Hindlimb muscle (tissue), 1 donor: ENCODE measurements at regions not wholly inside any gene's neighbourhood (a gene's known extent, or its start where the extent isn't known, plus 50 kb on each side); places are given as distances from the start of the nearest gene placed in this dataset.
A peak's percentile ranks its signal among the peaks of the same experiment; 100 is the strongest.

Source experiments
- DNase-seq: peaks from one replicate; pipeline ENCODE4 v3.0.0-alpha.2; 2013

DNA sequence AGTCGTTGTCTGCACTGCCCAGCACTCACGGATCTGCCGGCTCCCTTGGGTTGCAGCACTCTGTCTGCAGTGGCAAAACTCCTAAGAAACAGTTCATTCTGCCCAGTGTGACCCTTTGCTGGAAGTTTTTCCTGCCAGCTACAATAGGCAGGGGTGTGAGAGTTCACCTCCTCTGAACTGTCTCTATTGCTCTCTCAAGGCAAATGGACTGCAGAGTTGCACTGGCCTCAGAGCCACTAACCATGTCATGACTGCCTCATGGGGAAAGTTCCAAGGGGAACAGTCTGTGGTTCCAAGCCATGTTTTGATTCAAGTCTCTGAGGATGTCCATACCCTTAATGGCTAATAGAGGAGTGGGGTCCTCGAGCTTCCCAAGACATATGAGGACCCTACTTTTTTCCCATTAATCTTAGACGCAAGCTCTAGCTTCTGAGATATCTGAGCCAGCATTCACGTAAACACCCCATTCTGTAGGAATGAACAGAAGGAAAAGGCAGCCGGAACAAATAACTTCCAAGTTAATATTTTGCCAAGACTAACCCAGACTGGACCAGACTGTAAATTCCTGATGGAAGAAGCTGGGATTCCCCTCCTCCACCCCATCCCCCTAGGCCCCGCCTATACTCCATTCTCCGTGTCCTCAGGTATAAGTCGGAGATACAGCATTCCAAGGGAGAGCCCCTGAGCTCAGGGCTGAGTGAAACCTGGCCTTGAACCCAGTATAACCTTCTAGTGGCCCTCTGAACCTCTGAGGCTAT lies 93.8 kb upstream of the AKT3 start:
- DNase-seq: no peak

DNA sequence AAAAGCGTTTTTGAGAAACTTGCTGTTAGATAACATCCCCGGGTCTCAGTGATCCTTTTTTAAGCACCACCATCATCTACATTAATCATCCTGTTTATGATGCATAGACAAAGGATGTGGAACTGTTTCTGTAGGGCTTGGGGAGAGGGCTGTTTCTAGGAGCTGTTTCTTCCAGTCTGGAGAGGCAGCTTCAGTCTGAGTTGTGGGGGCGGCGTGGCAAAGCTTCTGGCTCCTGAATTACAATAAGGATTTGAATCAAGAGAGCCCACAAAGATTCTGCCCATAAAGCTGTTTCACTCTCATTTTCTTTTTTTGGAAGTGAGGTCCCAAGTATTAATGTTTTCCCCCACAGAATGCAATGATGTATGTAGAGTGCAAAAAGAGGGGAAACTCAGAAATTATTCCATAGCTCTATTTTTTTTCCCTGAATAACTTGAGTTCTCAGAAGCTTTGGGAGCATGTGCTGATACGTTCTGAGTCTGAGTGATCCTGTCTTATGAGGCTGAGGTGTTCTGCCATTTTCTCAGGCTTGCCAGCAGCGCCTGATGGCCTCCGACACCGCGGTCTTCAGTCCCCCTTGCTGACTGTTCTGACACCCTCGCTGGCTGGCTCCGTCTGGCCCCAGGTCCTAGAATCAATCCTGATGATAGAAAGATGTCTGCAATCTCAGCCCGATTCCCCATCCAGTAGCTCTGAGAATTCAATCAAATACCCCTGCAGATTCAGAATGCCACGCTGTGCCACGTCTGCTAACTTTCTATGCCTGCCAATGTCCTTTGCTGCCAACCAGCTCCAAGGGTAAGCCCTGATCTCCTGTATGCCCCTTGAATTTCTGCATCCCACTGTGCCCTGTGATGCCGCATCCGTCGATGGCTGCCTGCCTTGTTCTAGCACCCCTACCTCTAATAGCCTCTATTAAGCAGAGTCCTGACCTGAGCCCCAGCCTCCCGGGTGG lies 92.4 kb upstream of the AKT3 start:
- no peak for DNase-seq

DNA sequence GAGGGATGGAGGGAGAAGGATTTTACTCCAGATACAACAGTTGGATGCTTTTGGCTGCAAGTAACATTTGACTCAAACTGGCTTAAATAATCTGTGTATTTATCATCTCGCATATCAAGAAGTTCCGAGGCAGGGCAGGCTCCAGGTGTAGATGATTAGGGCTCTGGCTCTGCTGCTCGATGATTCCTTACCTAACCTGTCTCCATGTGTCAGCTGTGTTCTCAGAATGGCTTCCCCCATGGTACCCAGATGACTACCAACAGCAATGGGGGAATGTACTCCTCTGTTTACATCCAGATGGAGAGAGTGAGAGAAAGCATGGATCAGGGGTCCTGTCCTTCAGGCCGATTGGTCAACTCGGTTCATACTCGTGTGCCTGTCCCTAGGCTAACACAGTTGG lies 90.4 kb upstream of the AKT3 start:
- no peak for DNase-seq

DNA sequence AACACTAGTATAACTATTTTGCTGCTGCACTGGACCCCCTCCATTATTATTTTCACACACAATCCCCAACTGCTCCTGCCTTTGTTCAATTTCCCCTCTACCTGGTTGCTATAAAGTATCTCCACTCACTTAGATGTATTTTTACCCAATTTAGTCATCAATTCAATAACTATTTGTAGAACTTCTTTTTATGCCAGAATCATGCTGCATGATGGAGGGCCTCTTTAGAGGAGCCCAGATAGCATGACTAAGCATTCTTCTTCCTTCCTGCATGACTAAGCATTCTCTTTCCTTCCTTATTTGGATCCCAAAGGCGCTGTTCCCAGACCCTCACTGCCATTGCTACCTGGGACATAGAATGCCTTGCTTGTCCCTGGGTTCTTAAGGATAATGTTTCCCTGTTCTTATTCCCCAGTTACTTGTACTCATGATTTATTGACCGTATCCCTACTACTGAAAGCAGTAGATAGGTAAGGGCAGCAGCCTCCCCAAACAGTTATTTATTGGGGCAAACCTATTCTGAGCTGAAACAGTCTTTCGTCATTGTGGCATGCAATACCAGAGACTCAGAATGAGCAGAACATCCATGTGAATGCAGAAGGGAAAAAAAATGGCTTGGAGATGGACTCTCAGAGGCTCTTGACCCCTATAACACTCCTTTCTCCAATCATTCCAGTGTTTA lies 89.3 kb upstream of the AKT3 start:
- no peak for DNase-seq

DNA sequence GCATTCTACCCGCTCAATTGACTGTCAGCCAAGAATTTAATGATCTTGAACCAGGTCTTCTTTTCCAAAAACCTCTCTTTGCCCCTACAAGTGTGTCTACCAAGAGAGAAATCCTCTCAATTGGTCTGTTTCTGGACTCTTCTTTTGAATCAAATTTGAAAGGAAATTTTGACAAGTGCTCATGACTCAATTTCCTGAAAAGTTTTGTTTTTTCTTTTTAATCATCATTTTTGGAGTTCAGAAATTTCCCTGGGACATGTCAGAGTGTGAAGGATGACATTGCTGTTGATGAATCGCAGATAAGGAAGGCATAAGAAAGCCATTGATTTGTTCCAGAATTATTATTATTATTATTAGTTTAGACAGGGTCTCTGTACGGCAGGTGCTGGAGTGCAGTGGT lies 88.2 kb upstream of the AKT3 start:
- DNase-seq: no peak

DNA sequence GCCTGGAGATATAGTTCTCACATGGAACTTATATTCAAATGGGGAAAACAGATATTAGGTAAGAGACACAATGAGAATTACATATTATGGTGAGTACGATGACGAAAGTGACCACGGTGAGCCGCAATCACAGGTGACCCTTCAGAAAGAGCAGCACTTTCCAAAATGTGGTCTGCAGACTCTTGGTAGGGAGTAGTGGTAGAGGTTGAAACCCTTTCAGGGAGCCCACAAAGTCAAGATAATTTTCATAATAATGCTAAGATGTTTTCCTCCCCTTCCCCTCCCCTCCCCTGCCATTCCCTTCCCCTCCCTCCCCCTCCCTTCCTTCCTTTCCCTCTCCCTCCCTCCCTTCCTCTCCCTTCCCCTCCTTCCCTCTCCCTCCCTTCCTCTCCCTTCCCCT lies 83.5 kb upstream of the AKT3 start:
- DNase-seq: no peak

DNA sequence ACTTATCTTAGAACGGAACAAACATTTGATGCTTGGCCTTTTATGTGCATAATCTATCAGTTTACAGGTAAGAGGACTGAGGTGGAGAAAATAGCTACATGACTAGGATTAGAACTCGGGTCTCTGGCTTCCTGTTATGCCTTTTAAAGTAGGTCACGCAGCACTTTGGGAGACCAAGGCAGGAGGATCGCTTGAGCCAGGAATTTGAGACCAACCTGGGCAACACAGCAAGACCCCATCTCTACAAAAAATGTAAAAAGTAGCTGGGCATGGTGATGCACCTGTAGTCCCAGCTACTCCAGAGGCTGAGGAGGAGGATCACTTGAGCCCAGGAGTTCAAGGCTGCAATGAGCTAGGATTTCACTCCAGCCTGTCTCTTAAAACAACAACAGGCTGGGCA lies 81.9 kb upstream of the AKT3 start:
- no peak for DNase-seq

DNA sequence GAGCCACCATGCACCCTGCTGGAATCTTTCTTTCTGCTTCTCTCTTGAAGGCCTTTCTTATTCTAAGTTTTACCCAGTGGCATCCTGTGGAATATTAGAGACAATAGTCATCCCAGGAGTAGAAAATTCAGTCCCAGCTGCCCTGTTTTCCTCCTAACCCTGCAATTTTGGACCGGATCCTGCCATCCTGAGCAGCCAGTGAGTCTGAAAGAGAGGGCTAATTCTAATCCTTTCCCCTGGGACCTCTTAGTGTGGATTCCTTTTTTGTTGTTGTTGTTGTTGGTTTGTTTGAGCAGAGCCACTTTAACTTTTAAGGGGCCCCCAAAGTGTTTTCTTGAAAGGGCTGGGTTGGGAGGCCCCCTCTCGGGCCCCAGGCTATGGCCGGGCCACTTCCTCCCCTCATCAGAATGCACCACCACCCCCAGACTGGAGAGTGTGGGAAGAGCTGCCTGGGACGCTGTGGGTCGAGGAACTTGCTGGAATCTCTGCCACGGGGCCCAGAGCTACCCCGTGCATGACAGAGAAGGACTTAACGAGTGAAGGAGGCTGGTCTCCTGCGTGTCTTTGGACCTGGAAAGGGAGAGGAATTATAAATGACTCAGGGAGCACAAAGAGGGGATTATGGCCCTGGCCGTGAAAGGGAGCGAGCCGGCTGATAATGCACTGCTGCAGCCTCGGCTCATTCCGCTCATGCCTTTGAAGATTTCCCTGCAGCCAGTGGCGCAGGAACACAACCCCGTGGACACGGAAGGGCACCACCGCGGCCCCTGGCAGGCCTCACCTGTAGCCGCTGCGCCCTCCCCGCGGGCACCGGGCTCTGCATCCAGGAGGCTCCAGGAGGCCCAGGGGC lies 81.0 kb upstream of the AKT3 start:
- DNase-seq: no peak

DNA sequence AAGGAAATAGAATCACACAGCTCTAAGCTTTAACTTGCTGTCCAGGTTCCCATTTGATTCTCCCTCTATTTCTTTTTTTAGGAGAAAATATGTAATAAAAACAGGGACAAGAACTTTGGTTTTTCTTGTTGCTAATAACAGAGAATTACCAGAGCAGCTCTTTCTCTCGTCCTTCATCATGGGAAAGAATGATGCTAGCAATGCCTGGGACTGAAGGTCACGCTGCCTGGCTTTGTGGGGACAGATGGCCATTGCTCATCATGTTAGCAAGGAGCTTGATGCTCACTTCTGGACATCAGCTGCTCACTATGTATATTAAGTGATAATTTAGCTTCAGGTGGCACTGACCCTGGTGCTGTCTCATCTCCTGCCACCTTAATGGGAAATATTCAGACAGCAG lies 77.3 kb upstream of the AKT3 start:
- no peak for DNase-seq

DNA sequence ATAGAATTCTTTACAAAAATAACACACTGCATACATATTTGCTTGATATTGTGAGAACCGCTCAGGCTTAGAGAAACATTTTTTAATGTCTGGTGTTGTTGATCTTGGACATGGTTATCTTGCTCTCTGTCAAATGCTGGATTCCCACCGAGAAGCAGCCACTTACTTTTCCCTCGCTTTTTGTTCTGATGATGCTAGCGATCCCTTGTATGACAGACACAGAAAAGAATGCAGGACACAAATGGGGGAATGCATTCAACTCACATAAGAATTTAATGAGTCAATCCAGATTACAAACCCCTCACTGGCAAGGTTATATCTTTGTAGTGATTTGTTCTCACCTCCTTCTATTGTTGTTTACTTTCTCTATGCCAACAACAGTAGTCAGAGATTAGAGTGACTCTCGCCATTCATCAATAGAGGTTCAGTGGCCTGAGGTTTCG lies 76.8 kb upstream of the AKT3 start:
- no peak for DNase-seq

DNA sequence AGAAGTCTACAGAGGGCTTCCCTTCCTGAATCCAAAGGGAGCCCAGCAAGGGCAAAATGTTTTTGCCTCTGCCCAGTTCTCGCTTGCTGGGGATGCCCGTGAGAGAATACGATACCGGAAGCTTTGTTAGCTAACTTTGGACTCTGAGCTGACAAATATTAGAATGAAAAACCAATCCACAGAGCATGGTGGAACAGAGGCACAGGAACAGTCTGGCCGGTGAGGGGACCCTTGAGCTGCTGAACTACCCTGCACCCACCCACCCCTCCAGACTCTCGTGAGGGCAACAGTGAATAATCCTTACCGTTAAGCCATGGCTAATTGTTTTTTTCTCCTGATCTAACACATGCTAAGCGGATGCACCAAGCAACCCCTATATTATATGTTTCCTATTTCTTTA lies 76.3 kb upstream of the AKT3 start:
- DNase-seq: no peak

DNA sequence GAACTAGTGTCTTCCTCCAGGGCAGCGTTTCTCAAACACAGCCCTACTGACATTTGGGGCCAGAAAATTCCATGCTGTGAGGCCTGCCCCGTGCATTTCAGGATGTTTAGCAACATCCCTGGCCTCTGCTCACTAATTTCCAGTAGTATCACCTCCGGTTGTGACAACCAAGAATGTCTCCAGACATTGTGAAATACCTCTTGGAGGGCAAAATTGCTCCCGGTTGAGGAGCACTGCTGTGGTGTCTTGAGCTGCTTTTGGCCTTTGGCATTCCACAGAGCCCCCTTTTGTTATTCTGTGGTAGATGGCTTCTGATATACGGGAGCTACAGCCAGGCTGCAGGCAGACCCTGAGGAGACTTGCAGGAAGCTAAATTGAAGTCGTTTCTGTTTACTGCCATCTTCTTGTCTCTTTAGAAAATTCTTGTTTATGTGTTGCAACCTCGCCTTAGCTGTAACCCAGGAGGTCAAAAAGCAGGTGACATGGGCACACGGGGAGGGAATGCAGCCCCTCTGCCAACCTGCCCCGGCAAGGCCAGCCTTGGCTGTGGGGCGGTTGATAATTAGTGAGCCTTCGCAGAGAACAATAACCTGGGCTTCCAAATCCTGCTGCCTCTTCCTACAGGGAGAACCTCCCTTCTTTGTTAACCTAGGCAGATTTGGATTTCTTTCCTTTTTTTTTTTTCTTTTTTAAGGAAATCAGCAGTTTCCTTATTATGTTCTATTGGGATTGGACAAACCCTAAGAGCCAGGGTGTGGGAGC lies 74.7 kb upstream of the AKT3 start:
- no peak for DNase-seq

DNA sequence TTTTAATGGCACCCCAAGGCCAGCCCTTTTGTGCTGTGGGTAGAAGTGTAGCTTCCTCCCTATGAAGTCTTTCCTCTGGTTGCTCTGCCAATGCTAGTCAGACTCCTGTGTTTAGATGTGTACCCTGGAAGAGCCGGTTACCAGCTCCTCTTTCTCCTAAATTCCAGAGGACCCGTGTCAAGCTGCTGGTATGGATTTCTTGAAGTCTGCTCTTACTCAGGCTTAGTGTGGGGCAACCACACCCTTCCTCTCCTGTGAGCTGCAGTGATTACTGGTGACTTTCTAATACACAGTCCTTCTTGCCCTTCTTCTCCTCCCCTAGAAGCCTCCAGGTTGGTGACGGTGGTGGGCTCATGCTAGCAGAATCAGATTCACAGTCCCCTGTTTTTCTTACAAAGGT lies 74.1 kb upstream of the AKT3 start:
- no peak for DNase-seq

DNA sequence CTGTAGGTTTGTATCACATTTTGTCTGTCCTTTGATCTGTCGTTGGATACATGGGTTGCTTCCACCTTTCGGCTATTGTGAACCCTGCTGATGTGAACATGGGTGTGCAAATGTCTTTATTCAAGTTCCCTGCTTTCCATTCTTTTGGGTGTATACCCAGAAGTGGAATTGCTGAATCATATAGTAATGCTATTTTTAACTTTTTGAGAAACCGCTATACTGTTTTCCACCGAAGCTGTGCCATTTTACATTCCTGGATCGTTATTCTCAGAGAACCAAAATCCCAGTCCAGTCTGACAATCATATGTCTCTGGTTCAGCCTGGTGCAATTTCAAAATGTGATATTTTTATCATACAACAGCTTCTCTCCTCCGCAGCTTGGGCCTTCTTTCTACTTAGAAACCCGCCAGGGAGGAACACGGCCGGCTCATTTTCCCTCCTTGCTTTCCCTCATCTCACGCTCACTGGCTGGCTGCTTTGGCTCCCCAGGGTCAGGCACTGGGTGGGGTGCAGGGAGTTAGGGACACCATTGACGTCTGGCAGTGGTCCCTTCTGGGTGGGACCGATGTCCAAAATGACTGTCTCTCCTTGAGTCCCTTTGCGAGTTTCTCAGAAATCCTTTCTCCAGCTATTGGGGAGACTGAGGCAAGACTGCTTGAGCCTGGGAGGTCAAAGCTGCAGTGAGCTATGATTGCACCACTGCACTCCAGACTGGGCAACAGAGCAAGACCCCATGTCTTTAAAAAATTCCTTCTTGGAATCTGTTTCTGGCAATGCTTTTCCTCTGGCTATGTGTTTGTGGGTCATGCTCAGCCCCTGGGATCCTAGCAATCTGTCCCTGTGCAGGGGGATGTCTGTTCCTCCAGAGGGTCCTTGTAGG lies 73.5 kb upstream of the AKT3 start:
- no peak for DNase-seq

DNA sequence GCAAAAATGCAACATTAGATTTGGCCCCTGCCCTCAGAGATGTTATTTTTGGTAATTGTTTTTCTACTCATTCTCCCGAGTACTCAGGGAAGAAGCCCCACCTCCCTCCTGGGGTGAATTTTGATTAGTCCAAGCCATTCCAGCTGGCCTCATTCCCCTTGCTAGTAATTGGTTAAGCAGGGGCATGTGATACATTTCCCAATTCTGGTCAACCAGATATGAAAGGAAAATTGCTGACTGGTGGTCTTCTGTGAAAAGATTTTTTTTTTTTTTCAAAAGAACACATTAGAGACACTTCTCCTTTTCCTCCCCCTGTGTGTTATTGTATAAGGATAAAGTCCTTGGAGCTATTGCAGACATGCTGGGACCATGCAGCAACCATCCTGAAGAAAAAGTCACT lies 71.1 kb upstream of the AKT3 start:
- no peak for DNase-seq

DNA sequence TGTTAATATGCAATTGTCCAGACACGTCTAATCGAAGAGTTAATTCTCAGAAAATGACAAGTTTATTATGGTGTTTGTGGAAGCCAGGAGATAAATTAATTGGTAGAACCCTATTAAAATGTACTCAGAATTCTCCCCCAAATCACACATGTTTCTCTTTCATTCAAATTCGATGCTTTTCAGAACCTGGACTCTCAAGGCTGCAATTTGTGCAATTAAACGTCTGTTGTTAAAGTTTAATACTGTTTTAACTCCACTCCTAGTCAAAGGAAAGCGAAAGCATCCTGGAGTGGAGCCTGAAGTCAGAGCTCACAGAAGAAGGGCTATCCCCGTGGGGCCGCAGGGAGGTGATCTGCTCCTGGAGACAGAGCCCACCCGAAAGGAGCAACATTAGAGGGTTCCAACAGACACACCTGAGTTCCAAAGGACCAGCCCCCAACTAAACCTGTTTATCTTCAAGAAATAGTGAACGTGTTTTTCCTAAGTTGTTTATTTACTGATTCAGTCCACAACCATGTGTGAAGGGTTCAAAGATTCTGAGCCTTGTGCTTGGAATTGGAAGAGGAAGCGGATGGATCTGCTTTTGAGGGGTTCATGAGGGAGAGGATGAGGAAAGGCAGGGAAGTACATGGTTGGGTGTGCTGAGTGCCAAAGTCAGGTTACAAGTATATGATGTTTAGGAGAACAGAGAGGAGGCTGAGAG lies 68.0 kb upstream of the AKT3 start:
- no peak for DNase-seq

DNA sequence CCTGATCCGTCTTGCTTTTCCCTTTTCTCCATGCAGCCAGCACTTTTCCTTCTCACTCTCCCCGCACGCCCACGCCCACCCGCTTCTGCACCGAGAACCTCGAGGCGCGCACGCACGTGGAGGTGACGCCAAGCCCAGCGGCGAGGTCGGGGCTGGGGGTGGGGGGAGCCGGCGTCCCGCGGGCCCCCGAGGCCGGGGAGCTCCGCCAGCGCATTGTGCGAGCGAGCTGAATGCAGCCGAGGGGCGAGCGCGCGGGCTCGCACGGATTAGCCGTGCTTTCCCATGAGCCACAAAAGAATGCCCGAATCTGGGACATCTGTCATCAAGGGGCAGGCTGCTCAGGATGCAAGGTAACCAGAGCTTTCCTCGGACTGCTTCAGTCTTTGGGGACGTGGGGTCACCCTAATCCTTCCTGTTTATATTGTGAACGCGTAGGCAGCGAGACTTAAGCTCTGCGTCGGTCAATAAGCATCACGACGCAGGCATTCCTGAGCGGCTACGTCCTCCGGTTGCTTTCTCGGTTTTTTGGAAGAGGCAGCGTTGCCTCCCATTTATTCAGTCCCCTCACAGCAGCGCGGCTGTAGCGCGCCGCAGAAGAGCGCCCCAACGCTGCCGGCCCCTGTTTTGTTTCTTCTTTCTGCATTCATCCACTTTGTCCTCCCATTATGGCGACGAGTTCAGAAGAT lies 67.3 kb upstream of the AKT3 start:
- DNase-seq: peak; percentile 45

DNA sequence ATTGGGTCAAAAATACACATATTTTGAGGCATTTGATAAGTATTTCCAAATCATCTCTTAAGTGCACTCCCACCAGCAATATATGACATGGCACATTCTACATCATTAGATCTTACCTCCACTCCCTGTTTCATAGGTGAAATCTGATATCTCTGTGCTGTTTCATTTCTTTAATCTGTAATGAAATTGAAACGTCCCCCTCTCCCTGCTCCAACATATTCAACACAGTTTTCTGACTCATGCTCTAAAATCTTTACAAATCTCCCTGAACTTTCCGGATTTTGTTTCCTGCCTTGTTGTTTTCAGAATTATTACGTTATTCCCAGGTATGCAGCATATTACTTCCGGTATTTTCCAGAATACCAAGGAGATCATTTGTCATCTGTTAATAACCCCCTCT lies 66.1 kb upstream of the AKT3 start:
- DNase-seq: no peak

DNA sequence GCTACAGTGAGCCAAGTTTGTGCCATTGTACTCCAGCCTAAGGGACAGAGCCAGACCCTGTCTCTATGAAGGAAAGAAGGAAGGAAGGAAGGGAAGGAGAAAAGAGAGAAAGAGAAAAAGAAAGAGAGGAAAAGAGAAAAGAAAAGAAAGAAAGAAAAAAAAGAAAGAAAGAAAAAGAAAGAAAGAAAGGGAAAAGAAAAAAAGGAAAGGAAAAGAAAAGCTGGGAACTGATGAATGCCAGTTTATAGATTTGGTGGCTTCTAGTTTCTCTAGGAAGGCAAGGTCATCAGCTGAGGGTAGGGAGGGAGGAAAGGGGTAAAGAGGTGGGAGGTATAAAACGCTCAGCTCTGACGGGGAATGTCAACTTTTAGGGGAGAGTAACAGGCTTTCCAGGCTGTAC lies 62.3 kb upstream of the AKT3 start:
- no peak for DNase-seq
